HG03280 (cell line): ENCODE measurements at regions not wholly inside any gene's neighbourhood (a gene's known extent, or its start where the extent isn't known, plus 50 kb on each side); places are given as distances from the start of the nearest gene placed in this dataset.

ENCODE experiments used
- ATAC-seq: cut with Tn5 transposase; IDR thresholded peaks from one replicate; pipeline ENCODE4 v1.9.1; 2021; ENCODE audit warnings: mild to moderate bottlenecking, moderate library complexity; ENCODE audit not compliant: unreplicated experiment

DNA sequence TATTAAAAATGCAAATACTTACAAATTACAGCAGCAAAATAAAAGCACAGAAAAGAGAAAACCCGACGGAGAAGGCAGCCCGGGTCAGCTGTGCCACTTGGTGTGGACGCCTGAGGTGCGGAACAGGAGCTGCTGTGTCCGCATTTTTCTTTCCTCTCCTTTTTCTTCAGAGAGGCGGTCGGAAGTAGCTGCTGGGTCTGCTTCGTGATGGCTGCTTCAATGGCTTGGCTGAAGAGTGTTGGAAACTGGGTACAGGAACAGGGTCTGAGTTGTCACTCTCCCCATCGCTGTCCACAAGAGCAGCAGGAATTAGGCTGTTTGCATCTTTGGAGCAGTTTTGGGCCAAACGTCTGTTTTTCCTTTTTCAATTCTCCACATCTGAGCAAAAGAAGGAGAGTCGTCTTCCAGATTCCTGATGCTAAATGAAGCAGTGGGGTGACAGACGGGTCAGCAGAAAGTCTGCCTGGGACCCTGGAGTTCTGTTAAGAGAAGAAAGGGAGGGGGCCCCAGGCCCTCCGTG, 53.5 kb upstream of the ARL8B start:
- no peak for ATAC-seq

GRCh38 chr3:5069627-5070026, 52.5 kb upstream of the ARL8B start:
- no peak for ATAC-seq

GRCh38 chr3:5071061-5071460, 51.0 kb upstream of the ARL8B start:
- no peak for ATAC-seq

- no peak for ATAC-seq
Observed at GRCh38 chr3:5072100-5072816, 49.8 kb upstream of the ARL8B start.
